Stimulated activated naive CD4-positive, alpha-beta T cell treated with Interleukin-2 at 50 U/mL for 16 hours (primary cell): ENCODE measurements at regions not wholly inside any gene's neighbourhood (a gene's known extent, or its start where the extent isn't known, plus 50 kb on each side); places are given as distances from the start of the nearest gene placed in this dataset.
"Not testable (repeated sequence)": the region's sequence is repeated elsewhere in the genome, so short reads cannot be mapped to it uniquely, and the experiment has no call there.

Source experiments
- DNase-seq: peaks from one replicate; lab custom pipeline; 2025; lab: John Stamatoyannopoulos, UW

GRCh38 chr5:147081311-147081764, 153.5 kb upstream of the STK32A start:
- no peak for DNase-seq

- DNase-seq = no peak
Measured at GRCh38 chr5:147084702-147085101, 150.1 kb upstream of the STK32A start.

DNA sequence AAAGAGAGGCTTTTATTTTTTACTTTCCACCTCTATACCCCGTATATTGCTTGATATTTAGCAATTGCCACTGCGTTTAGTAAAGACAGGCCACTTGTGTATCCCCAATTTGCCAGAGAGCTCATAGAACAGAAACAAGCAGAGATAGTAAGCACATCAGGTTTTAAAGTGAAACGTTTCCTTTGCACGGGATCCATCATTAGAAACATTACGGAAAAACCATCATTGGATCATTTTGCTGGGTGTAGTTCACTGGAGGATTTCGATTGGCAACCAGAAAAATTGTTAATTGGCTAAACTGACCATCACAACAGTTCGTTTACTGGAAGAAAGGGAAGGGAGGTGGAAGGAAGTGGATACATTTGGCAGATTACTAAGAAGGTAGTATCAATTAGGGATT, 149.4 kb upstream of the STK32A start:
- no peak for DNase-seq

- DNase-seq = no peak
Measured at GRCh38 chr5:147092044-147092443, 142.8 kb upstream of the STK32A start.

DNA sequence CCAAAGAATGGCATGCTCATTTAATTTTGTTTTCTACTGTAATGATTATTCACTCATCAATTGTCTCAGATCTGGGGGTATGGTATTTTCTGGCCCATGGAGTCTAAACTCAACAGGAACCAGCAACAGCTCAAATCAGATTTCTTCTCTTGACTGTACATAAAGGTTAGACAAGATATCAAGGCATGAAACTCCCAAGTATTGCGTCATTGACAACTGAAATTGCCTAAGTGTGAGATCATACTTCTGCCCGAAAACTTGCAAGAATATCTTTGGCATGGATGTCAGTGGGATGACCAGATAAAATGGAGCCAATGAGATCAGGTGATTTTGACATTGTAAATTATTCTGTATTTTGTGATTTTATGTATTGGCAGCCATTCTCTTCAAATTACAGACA, 141.7 kb upstream of the STK32A start:
- no peak for DNase-seq

DNA sequence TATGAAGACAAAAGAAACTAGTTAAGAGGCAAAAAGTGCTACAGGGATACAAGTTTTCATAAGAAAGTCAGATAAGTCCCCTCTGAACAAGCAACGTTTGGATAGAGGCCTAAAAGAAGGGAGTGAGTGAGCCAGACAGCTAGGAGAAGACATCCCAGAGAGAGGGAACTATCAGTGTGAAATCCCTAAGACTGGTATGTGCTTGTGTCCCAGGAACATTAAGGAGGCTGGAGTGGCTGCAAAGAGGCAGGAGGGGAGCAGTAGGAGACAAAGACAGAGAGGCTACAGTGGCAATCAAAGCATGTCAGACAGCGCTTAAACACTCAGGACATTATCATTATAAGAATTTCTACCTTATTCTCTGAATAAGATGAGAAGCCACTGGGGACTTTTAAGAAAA, 139.1 kb upstream of the STK32A start:
- no peak for DNase-seq

- no peak for DNase-seq
Measured at GRCh38 chr5:147098233-147098790, 136.5 kb upstream of the STK32A start.

DNA sequence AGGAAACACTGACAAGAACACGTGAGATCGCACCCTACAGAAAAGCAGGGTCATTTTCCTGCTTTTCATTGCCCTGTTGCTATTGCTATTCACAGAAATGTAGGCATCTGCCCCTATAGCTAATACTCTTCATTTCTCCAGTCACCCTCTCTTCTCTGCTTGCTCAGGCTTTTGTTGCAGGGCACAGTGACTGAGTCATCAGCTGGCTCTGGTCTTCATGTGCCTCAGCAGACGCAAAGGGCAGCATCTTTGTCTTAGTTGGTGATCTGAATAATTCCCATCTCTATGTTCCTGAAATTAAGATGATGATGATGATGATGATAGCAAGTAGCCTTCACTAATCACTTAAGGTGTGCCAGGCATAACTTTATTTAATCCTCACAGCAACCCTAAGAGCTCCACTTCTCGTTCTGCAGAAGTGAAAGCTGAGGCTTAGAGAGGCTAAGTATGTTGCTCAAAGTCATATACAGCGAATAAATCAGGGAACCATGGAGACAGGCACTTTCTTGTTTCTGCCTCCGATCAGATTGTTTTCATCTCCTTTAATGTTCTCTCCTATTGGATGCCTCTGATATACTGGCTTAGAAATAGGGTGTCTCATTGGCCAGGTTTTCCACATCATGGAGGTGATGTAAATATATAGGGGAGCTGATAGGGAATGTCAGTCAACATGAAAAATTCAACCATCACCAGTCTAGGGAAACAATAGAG, 133.0 kb upstream of the STK32A start:
- DNase-seq = no peak

DNA sequence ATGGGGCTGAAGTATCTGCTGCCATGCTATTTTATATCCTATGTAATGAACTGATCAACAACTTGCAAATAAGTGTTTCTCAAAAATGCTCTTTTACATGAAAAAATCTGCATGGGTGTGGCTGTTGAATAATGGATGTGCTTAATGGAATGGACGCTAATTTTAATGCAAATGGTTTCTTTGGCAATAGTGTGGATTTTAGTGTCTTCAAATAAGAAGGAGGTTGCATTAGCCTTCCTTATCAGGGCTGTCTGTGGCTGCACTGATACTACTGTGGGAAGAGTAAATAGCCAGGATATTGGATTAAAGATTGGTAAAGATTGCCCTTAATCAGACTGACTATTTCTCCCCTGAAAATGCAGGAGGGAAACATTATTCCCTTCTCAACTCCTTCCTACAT, 121.9 kb upstream of the STK32A start:
- no peak for DNase-seq

DNA sequence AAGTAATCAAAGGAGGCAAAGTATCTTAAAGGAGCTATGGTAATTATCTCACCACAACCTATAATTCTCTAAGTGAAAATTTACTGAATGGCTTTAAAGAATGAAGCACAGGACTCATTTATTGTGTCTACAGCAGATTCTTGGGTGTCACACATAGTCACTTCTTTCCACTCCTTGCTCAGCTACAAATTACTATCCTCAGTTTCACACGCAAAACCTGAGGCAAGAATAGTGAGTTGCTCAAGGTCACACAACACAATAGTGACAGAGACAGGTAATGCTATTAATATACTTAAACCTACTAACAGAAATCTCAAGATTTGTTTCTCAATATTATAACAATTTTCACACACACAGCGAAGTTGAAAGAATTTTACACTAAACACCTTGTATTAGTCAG, 120.9 kb upstream of the STK32A start:
- no peak for DNase-seq

DNA sequence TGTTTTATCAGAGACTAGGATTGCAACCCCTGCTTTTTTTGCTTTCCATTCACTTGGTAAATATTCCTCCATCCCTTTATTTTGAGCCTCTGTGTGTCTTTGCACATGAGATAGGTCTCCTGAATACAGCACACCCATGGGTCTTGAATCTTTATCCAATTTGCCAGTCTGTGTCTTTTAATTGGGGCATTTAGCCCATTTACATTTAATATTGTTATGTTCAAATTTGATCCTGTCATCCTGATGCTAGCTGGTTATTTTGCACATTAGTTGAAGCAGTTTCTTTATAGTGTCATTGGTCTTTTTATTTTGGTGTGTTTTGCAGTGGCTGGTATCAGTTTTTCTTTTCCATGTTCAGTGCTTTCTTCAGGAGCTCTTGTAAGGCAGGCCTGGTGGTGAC, 95.1 kb upstream of the STK32A start:
- DNase-seq = not testable (repeated sequence)

DNA sequence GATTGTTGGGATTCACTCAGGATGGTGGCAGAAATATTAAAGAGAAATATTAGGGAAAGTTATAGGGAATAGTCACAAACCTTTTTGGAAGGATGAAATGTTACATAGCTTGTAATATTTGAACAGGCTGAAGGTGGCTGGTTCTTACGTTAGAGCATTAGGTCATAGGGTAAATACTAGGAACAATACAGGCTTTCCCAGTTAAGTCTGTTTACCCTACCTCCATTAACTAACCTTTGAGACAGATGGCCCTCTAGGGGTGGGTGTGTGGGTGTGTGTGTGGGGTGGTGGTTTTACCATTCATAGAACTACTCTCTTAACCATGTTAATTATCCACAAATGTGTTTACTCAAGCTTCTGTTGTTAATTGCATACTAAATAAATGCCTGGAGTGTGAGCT, 94.3 kb upstream of the STK32A start:
- no peak for DNase-seq

GRCh38 chr5:147141580-147141979, 93.2 kb upstream of the STK32A start:
- not testable (repeated sequence) for DNase-seq

GRCh38 chr5:147143215-147143614, 91.6 kb upstream of the STK32A start:
- DNase-seq = no peak

GRCh38 chr5:147145328-147145727, 89.5 kb upstream of the STK32A start:
- DNase-seq = no peak

DNA sequence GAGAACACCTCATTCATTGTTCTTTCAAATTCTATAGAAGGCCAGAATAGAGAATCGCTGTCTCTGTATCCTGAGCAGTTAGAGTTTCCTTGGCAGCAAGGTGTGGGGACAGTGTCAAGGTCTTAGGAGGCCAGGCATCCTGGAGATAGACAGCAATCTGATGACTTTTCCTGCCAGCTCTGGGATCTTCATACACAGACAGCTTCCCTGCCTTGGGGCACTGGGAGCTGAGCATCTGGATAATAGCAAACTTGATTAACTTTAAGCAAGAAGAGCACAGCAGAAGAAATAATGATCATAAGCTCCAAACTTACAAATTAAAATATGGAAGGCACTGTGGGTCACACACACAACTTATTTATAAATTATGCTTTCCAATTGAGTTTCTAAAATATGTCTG, 86.1 kb upstream of the STK32A start:
- DNase-seq = no peak

DNA sequence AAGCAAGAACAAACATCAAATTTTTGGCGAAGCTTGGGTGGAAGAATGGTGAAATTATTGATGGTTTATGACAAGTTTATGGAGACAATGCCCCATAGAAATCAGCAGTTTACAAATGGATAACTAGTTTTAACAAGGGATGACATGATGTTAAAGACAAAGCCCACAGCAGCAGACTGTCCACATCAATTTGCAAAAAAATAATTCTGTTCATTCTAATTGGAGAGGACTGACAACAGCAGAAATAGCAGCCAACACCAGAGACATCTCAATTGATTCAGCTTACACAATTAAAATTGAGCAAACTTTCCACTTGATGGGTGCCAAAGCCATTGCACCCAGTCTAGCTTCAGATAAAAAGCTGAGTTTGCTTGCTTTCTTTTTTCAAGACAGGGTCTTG, 82.7 kb upstream of the STK32A start:
- DNase-seq = no peak

DNA sequence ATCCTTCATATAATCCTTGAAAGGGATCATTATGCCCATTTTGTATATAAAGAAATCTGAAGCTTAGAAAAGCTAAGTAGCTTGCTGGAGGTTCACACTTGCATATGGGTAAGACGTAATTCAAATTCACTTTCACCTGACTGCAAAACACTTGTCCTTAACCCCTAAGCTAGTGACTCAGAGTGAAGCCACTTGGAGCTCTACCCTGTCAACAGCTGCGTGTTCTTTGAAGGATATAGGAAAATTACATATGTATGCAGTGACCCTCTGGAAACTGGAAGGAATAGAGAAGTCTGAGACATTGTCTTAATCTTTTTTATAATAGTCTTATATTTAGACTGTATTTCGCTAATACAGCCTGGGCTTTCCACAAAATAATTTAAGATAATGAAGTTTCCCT, 80.0 kb upstream of the STK32A start:
- no peak for DNase-seq

DNA sequence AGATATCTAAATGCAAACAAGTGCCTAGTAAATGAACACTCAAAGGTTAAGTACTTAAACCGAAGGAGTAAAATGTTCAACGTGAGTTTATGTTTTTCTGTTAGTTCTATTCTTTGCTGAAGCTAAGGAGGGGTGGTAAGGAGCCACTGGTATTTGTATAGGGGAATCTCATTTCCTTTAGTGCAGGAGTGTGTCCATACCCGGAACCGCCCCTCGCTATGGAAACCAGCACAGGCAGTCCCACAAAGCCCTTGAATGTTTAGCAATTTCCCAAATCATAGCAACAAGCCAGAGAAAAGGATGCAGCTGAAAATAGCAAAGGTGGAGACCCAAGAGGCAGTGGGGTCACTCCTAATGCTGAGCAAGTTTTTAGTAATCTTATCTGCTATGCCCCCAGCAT, 78.8 kb upstream of the STK32A start:
- no peak for DNase-seq

DNA sequence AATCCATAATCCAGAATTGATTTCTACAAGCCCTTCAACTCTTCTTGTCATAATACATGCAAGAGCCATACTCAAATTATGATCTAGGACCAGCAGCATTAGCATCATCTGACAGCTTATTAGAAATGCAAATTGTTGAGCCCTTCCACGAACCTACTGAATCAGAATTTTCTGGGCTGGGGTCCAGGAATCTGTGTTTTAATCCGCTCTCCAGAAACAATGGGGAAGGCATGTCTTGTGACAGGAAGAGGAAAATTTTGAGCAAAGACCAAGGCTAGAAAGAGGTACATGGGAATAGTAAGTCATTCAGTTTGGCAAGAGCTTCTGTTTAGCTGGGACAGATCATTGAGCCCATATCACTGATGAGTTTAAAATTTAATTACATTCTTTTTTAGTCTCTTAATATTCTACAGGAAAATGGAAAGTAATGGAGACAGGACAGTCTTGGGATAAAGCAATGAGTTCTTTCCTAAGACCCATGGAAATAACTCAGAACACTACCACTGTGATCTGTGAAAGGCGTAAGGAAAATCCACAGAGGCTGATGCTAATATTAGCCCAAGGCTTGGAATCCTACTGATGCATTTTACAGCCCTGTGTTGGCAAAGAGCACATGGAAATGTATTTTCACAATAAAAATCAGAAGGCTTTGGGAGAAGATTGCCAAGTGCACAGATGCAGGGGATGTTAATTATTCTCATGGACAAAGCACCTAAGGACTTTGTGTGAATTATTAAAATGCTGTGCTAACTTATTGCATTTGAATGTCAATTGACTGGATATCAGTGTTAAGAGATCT, 73.7 kb upstream of the STK32A start:
- DNase-seq = no peak

- no peak for DNase-seq
Measured at GRCh38 chr5:147162740-147163139, 72.1 kb upstream of the STK32A start.

DNA sequence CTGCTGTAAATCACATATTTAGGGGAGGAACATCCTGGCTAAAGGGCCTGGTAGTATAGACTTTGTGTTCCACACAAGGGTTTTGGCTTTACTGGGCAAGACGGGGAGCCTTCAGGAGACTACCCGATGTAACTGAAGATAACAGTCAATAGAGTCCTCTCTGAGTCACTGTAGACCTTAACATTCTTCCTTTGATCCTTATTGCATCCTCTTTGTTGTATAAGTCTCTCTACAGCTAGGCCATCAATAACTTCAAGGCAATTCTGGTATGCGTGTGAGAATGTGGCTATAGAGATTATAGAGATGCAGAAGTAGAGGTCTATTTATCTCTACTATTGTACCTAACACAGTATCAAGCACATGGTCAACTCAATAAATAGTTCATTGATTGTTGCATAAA, 67.3 kb upstream of the STK32A start:
- DNase-seq = no peak

DNA sequence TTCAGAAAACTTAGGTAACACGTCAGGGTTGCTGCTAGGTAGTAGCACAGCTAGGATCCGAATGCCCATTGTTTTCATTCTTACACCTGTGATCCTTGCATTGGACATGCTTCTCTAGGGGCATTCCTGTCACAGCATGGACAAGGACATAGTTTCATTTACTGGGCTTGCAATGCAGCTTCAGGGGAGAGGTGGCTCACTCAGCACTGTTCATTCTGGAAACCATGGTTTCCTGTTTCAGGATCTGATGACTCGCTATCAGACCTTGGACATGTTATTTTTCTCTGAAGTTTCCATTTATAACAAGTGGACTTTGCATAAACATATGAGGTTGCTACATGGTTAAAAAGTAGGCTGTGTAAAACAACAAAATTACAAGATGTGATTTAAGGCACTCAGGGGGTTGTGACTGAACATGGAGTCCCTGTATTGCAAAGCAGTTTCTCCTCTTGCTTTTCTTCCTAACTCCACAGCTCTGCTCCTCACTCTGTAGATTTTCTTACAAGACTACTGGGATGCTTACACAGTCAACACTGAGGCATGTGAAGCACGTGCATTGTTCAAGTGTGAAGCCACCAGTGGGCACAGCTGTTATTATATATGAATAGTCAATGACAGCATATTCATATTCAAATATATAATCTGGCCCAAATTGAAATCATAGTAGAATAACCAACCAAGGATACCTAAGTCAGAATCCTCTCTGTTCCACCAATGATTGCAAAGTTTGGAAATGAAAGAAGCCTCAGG, 66.1 kb upstream of the STK32A start:
- no peak for DNase-seq
